Left cardiac atrium (tissue), 4 donors: ENCODE measurements at regions not wholly inside any gene's neighbourhood (a gene's known extent, or its start where the extent isn't known, plus 50 kb on each side); places are given as distances from the start of the nearest gene placed in this dataset.

Experiments used
- ATAC-seq, 2 donors: fragments of 200-7000 bp; cut with Tn5 transposase; one replicate each; pipeline ENCODE4 v1.9.1; 2020; ENCODE audit warnings: mild to moderate bottlenecking in 2 of 2, moderate library complexity in 2 of 2
- DNase-seq: peaks from one replicate; pipeline ENCODE4 v3.0.0-alpha.2; 2020
- intact Hi-C, 2 donors: fragments of 100-400 bp; cut with DNase I; formaldehyde crosslinking; loops; one replicate each; pipeline versions ENCODE4 v1.14.1 to v1.15.1; 2022 to 2023
- donor health status: DM: no; HTN: yes; CAD: no.
- donor health status: DM: no; HTN: yes; CAD: no; lungs with severe emphysema.
- donor health status: DM: yes; HTN: yes; CAD: no.
- donor health status: Dilated cardiomyopathy.

DNA sequence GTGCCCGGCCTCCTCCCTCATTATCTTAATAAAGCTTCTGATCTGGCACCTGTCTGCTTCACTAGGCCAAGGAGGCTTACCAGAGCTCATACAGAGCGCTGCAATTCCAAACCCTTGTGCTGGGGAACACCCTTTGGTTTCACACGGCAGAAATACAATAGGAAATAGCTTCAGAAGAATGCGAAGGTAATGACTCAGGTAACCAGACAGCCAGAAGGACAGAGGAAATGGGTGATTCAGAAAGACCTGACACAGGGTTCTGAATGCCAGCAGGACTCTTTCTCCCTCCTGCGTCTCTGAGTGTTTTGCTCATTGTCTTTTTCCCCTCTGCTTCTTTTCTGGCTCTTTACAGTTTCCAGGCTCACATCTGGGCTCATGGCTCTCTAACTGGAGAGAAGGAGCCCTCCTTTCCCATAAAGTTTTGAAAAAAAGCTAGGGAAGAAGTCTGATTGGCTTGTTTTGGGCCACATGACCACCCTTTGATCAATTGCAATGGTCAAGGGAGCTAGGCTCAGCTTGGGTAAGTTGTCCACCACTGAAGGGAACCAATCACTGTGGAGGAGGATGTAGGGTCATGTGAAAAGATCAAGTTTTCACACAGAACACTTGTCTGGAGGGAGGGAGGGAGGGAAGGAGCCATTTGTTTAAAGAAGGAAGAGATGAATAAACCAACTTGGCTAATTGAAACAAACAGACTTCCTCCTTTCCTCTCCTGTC, 90.5 kb upstream of the UPP2 start:
- DNase-seq: no peak
- intact Hi-C loops: loop anchor here (5.0 kb wide), 2 partner anchors 239 to 514 kb away; no protein-coding TSS in a partner anchor
- ATAC-seq: no peak

DNA sequence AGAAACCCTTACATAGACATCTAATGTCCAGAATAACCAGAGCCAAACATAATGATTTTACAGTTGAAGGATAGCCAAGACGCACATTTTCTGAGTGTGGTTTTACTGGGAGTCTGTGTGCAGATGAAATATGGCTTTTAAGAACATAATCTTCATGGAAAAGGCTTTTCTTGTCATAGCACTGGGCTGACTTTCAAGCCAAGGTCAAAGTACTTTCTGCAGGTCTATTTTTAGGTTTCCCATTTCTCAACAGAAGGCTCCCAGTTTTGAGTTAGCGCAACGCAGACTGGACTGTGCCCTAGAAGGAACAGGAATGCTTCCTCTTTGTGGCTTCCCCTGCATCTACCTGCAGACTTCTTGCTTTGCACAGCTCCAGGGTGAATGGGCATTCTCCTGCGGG, 92.3 kb upstream of the UPP2 start:
- intact Hi-C loops: loop anchor here in 1 of 2 donors (2.0 to 10.0 kb wide), 2 partner anchors 231 to 705 kb away; no protein-coding TSS in a partner anchor
- ATAC-seq: peak; percentile 32 to 79
- DNase-seq: no peak

DNA sequence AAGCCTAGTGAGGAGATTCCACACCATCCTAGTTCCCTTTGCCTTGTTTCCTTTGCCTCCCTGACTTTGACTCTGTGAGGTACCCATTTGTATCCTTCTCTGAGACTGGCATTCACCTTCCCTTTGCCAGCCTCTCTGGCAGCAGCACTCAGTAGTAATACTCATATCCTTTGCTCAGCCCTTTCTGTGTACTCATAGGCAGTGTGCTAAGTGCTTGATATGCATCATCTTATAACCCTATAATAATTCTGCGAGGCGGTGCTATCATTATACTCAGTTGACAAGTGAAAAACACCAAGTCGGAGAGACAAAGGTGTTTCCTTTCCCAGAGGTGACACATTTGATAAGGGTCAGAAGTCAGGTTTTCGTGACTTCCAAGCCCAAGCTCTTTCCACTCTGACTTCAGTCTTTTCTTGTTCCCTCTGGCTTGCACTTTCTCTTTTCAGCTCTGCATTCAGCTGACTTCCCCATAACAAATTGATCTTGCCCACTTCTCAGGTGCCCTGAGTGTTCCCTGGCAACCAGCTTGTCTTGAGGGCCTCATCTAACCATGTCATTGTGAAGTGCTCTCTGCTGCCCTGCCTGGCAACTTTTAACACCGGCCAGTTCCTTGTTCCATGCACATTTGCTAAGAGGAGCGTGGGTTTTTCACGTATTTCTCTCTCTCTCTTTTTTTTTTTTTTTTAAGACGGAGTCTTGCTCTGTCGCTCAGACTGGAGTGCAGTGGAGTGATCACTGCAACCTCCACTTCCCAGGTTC, 94.5 kb upstream of the UPP2 start:
- ATAC-seq: no peak
- no peak for DNase-seq
- intact Hi-C loops: loop anchor here in 1 of 2 donors (10.0 kb wide), 1 partner anchor 702 kb away; no protein-coding TSS in a partner anchor

GRCh38 chr2:158004126-158004764, 97.4 kb upstream of the UPP2 start:
- intact Hi-C loops: loop anchor here in 1 of 2 donors (10.0 kb wide), 1 partner anchor 699 kb away; no protein-coding TSS in a partner anchor
- DNase-seq (no peak), ATAC-seq (peak in 1 of 2 donors; percentile 43)

DNA sequence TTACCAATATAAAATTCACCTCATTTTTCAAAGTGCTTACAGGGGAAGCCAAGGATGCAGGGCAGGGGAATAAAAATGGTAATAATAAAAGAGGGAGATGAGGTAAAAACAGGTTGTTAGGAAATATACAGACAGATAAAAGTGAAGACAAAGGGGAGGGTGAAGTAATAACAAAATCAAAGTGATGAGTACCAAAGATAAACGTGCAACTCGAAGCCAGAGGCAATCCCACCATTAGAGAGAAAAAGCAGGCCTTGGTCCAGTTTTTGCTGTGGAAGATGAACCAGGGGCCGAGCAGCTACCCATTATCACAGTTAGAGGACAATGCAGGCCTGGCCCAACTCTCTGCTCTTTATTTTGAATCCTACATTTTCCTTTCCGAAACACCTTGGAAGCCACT, 99.6 kb upstream of the UPP2 start:
- no peak for ATAC-seq
- intact Hi-C loops: loop anchor here in 1 of 2 donors (10.0 kb wide), 1 partner anchor 697 kb away; no protein-coding TSS in a partner anchor
- no peak for DNase-seq

GRCh38 chr2:157996799-157997198, 104.9 kb upstream of the UPP2 start:
- intact Hi-C loops: no loop called here

DNA sequence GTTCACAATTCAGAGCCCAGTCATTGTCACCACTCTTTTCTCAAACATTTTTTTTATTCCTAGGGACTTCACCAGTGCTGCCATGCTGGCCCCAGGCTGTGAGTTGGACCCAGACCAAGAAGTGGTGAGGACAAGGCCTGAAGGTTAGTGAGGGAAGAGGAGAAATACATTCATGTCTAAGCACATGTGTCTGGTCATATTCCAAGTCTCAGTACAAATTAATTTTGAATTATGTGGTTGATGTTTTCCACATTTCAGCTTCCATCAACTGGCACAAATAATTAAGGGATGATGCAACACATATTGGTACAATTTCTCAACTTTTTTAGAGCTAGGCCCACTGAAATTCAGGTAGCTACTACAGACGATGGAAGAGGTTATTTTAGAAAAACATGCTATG, 106.6 kb upstream of the UPP2 start:
- DNase-seq (no peak), ATAC-seq (no peak)
- intact Hi-C loops: no loop called here

More at GRCh38 chr2:157996799-157997198, 104.9 kb upstream of the UPP2 start:
- DNase-seq: no peak
- ATAC-seq: no peak

- intact Hi-C loops: no loop called here
- no peak for ATAC-seq
- DNase-seq: no peak
Measured at GRCh38 chr2:157991932-157992331, 109.7 kb upstream of the UPP2 start.

DNA sequence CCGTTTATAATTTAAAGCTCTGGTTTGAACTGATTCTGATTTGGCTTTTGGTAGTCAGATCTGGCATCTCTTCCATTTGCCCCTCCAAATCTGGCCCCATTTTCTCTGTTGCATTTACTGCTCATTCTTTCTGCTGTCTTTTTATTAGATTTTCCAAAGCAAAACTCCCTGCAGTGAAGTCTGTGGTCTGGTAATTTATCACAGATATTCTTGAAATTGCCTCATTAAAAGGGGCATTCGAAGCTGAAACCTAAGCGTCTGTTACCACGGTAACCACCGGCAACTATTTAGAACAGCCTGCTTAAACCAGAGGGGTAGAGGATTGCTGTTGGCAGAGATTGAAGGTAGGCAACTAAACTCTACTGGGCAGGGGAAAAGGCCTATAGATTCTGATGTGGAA, 111.5 kb upstream of the UPP2 start:
- intact Hi-C loops: no loop called here
- no peak for DNase-seq
- no peak for ATAC-seq

GRCh38 chr2:157989227-157989626, 112.4 kb upstream of the UPP2 start:
- no peak for ATAC-seq
- no peak for DNase-seq
- intact Hi-C loops: no loop called here

- intact Hi-C loops: no loop called here
- DNase-seq (no peak), ATAC-seq (no peak)
Measured at GRCh38 chr2:157986761-157987160, 110.6 kb upstream of the ACVR1 start.

DNA sequence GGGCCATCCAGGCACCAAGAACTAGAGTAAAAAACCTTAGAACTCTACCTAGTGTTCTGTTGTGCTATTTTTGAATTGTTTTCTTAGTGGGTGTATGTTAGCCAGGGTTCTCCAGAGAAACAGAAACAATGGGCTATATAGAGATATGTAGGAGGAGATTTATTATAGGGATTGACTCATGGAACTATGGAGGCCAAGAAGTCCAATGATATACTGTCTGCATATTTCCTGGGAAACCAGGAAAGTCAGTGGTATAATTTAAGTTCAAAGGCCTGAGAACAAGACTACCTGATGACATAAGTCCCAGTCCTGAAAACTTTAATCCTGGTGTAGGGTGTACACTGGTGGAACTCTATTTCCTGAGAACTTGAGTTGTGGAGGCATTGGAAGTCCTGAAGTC, 108.7 kb upstream of the ACVR1 start:
- ATAC-seq (no peak), DNase-seq (no peak)
- intact Hi-C loops: no loop called here

DNA sequence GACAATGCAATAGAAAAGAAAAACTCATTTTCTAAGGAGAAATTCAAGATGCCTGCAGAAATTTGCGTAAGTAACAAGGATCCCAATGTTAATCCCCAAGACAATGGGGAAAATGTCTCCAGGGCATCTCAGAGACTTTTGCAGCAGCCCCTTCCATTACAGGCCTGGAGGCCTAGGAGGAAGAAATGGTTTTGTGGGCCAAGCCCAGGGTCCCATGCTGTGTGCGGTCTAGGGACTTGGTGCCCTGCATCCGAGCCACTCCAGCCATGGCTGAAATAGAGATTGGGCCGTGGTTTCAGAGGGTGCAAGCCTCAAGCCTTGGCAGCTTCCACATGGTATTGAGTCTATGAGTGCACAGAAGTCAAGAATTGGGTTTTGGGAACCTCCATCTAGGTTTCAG, 103.9 kb upstream of the ACVR1 start:
- intact Hi-C loops: no loop called here
- ATAC-seq (no peak), DNase-seq (no peak)

DNA sequence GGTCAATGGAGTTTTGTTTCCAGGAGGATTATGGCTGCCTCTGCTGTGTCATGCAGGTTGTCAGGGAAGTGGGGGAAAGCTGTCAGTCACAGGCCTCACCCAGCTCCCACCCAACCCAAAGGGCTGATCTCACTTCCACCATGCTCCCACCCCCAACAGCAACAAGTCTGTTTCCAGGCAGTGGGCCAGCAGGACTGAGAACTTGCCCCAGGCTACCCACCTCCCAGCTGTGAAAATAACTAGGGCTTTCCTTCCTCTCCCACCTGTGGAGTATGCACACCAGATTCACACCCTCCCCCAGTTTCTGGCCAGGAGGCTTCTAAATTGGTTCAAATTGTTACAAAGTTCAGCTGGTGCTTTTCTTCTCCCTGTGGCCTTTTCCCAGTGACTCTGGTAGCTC, 95.6 kb upstream of the ACVR1 start:
- DNase-seq (no peak), ATAC-seq (no peak)
- intact Hi-C loops: no loop called here

GRCh38 chr2:157967856-157968255, 91.7 kb upstream of the ACVR1 start:
- DNase-seq: no peak
- ATAC-seq: no peak
- intact Hi-C loops: no loop called here

- DNase-seq (no peak), ATAC-seq (no peak)
- intact Hi-C loops: no loop called here
Measured at GRCh38 chr2:157959249-157959648, 83.1 kb upstream of the ACVR1 start.

- intact Hi-C loops: no loop called here
- no peak for DNase-seq
- ATAC-seq: no peak
Measured at GRCh38 chr2:157957596-157957995, 81.5 kb upstream of the ACVR1 start.

DNA sequence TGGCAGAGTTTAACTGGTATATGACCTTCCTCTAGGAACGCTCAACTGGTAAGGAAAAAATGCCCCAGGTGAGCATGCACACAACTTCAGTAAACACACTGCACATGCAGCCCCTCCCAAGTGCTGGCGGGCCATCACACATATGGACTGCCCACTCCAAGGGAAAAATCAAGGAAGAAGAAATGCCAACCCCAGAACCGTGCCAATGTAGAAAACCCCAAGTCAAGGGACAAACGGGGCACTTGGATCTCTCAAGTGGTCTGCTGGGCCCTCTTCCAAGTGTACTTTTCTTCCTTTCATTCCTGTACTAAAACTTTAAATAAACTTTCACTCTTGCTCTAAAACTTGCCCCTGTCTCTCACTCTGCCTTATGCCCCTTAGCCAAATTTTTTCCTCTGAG, 76.4 kb upstream of the ACVR1 start:
- no peak for DNase-seq
- ATAC-seq: no peak
- intact Hi-C loops: no loop called here

DNA sequence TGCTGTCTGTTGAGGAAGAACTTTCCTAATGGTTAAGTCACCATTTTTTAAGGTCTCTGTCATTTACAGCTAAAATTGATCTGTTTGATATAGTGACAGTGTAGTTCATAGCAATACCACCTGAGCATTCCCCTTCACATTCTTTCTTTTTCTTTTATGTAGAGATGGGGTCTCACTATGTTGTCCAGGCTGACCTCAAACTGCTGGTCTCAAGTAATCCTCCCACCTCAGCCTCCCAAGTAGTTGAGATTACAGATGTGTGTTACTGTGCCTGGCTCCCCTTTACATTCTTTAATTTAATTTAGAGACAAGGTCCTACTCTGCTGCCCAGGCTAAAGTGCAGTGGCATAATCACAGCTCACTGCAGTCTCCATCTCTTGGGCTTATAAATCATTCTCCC, 72.7 kb upstream of the ACVR1 start:
- DNase-seq (no peak), ATAC-seq (no peak)
- intact Hi-C loops: no loop called here

- intact Hi-C loops: no loop called here
- DNase-seq (no peak), ATAC-seq (no peak)
Measured at GRCh38 chr2:157946919-157947557, 70.9 kb upstream of the ACVR1 start.
